Tibial nerve (tissue), 4 donors: ENCODE measurements at regions not wholly inside any gene's neighbourhood (a gene's known extent, or its start where the extent isn't known, plus 50 kb on each side); places are given as distances from the start of the nearest gene placed in this dataset.

Experiments
- DNase-seq, 2 donors: peaks; one replicate each; pipeline ENCODE4 v3.0.0-alpha.2; 2019; ENCODE audit warnings: low spot score in 2 of 2
- H3K27ac ChIP-seq, 4 donors: fragments of 200-600 bp; sonication (generic) in 3 of 4; one replicate each; pipeline ENCODE4 v1.5.1; 2017 to 2019; ENCODE audit warnings: mild to moderate bottlenecking in 1 of 4
- H3K27me3 ChIP-seq, 2 donors: fragments of 200-600 bp; sonication (generic) in 1 of 2; one replicate each; pipeline versions ENCODE4 v1.5.1 to v1.6.0; 2017 to 2019
- H3K36me3 ChIP-seq, 3 donors: fragments of 200-600 bp; sonication (generic); one replicate each; pipeline ENCODE4 v1.5.1; 2018 to 2019
- H3K4me1 ChIP-seq, 4 donors: fragments of 200-600 bp; sonication (generic) in 3 of 4; one replicate each; pipeline ENCODE4 v1.5.1; 2017 to 2019
- H3K4me3 ChIP-seq, 4 donors: fragments of 200-600 bp; sonication (generic) in 3 of 4; one replicate each; pipeline ENCODE4 v1.5.1; 2017 to 2019; ENCODE audit warnings: mild to moderate bottlenecking in 1 of 4, moderate library complexity in 1 of 4
- H3K9me3 ChIP-seq, 4 donors: fragments of 200-600 bp; sonication (generic) in 3 of 4; one replicate each; pipeline ENCODE4 v1.5.1; 2017 to 2019
- EP300 ChIP-seq, 2 donors: sonication (generic); formaldehyde crosslinking; IDR thresholded peaks; one replicate each; pipeline ENCODE4 v1.6.1; 2017; ENCODE audit warnings: antibody characterized with exemption in 2 of 2, mild to moderate bottlenecking in 1 of 2
- POLR2A ChIP-seq, 2 donors: fragments of 450-650 bp; IDR thresholded peaks; one replicate each; pipeline ENCODE4 v1.6.1; 2017; ENCODE audit warnings: antibody characterized with exemption in 2 of 2, mild to moderate bottlenecking in 2 of 2, moderate library complexity in 2 of 2
- WGBS, 2 donors: methylation state at CpG; one replicate each; pipeline ENCODE4 v1.1.5; 2018; 5-methylcytosine and 5-hydroxymethylcytosine counted together
- TF ChIP-seq, protein P1 (sequence below), 5 experiments: fragments of 200-600 bp in 3 of 5; fragments of 450-650 bp in 2 of 5; sonication (generic) in 3 of 5; IDR thresholded peaks; one replicate each; pipeline ENCODE4 v1.5.1; 2016 to 2019; ENCODE audit warnings: antibody characterized with exemption in 5 of 5, mild to moderate bottlenecking in 3 of 5, moderate library complexity in 2 of 5

DNA sequence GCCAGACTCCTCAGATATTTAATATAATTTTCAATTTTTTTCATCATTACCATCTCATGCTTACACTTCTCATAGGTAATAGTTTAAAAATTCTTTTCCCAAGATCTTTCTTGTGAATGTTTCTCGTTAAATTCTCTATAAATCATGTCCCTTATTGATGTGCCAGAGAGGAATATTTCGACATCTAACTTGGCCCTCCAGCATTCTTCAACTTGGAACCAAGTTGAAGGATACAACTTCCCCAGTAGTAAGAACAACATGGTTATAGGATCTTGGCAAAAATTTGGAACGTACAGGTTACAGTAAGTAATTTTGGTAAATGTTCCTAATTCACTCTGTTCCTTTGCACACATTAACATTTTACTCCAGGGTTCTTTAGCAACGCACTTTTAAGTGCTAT lies 731.8 kb downstream of the CDH11 start:
- Histone ChIP-seq H3K27ac (peak overlapping the region in 3 of 4 donors; percentile 68 to 87 (median 80)), H3K4me1 (peaks cover 0 to 30% (median 5%) of the 10 kb centered on the region in 4 donors), H3K4me3 (no peak overlapping the region), H3K36me3 (no peaks in the 10 kb centered on the region), H3K9me3 (no peaks in the 10 kb centered on the region), H3K27me3 (no peaks in the 10 kb centered on the region)
- DNase-seq: no peak
- TF ChIP-seq, protein P1, sequence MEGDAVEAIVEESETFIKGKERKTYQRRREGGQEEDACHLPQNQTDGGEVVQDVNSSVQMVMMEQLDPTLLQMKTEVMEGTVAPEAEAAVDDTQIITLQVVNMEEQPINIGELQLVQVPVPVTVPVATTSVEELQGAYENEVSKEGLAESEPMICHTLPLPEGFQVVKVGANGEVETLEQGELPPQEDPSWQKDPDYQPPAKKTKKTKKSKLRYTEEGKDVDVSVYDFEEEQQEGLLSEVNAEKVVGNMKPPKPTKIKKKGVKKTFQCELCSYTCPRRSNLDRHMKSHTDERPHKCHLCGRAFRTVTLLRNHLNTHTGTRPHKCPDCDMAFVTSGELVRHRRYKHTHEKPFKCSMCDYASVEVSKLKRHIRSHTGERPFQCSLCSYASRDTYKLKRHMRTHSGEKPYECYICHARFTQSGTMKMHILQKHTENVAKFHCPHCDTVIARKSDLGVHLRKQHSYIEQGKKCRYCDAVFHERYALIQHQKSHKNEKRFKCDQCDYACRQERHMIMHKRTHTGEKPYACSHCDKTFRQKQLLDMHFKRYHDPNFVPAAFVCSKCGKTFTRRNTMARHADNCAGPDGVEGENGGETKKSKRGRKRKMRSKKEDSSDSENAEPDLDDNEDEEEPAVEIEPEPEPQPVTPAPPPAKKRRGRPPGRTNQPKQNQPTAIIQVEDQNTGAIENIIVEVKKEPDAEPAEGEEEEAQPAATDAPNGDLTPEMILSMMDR (IDR thresholded peaks at IDR 0.05): no peak
- TF ChIP-seq EP300 (IDR thresholded peaks at IDR 0.05): no peak
- WGBS, 2 donors: 72 to 83% methylated on average over 4 of the region's 4 CpGs

DNA sequence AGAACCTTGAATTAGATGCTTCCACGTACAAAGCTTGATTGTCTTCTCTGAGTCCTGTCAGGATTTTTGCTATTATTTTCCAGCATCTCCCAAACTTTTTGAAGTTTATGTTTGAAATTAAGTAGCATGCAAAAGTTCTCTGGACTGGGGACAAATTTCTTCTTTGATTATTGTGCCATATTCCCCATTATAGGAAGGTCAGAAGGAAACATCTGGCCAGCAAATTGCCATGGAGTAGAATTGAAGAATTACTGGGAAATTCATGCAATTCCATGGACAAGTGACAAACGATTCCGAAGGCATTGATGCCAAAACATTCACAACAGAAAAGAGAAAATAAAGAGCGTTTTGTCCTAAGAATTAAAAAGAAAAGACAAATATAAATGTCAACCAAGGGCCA lies 737.2 kb downstream of the CDH11 start:
- Histone ChIP-seq H3K9me3 (peaks cover 0 to 9% (median 0%) of the 10 kb centered on the region in 4 donors), H3K27ac (peak overlapping the region in 2 of 4 donors; percentile 32 to 51), H3K27me3 (no peaks in the 10 kb centered on the region), H3K36me3 (no peaks in the 10 kb centered on the region), H3K4me1 (peaks cover 0 to 5% (median 0%) of the 10 kb centered on the region in 4 donors), H3K4me3 (no peak overlapping the region)
- TF ChIP-seq EP300 (IDR thresholded peaks at IDR 0.05) (no peak), POLR2A (IDR thresholded peaks at IDR 0.05) (no peak)
- TF ChIP-seq, protein P1 (IDR thresholded peaks at IDR 0.05): no peak
- WGBS, 2 donors: 27 to 31% methylated on average over 4 of the region's 4 CpGs
- DNase-seq: no peak

DNA sequence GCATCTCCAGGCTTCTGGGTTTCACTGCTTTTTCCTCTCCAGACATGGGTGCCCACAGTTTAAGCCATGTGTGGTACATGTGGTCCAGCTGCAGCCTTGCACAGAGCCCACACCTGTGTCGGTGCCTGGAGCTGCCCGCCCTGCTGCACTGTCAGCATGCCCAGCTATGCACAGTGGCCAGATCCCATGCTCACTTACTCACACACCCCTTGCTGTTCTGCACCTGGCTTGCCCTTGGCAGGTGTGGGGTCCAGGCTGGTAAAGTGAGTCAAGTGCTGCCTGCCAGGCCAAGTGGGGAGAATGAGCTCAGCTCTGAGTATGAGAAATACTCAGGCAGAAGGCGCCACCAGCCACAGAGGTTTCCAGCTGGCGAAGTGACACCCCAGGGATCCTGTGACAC lies 739.9 kb downstream of the CDH11 start:
- DNase-seq: no peak
- WGBS, 2 donors: 93 to 99% methylated on average over 3 to 4 of the region's 4 CpGs
- H3K9me3 ChIP-seq: peaks cover 0 to 9% (median 0%) of the 10 kb centered on the region in 4 donors
- TF ChIP-seq POLR2A (IDR thresholded peaks at IDR 0.05) (no peak), EP300 (IDR thresholded peaks at IDR 0.05) (no peak)
- TF ChIP-seq, protein P1 (IDR thresholded peaks at IDR 0.05): no peak
- H3K36me3 ChIP-seq: no peaks in the 10 kb centered on the region
- H3K27ac ChIP-seq: no peak overlapping the region
- H3K4me1 ChIP-seq: peaks cover 0 to 4% (median 0%) of the 10 kb centered on the region in 4 donors
- H3K4me3 ChIP-seq: no peak overlapping the region
- H3K27me3 ChIP-seq: no peaks in the 10 kb centered on the region

DNA sequence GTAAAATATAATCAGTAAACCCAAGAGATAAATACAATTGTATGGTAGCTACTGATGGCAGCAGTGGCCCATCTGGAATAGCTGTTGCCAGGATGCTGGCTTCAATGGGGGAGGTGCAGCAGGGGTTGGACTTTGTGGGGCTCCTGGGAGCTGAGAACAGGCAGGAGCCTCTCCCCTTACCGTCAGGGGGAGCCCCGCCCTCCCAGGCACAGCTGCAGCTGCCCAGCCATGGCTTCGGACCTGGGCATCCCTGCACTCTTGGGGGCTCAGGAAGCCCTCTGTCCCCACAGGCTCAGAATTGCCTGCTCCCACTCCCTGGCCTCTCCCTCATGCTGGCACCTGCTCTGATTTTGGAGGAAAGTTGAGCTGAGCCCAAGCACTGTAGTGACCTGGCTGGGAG lies 741.1 kb downstream of the CDH11 start:
- no peaks in the 10 kb centered on the region for H3K27me3 ChIP-seq
- peaks cover 0 to 9% (median 0%) of the 10 kb centered on the region in 4 donors for H3K9me3 ChIP-seq
- H3K4me1 ChIP-seq: peaks cover 0 to 6% (median 0%) of the 10 kb centered on the region in 4 donors
- no peak for DNase-seq
- no peak overlapping the region for H3K4me3 ChIP-seq
- WGBS, 2 donors: 69 to 82% methylated on average over 3 of the region's 3 CpGs
- TF ChIP-seq POLR2A (IDR thresholded peaks at IDR 0.05) (no peak), EP300 (IDR thresholded peaks at IDR 0.05) (no peak)
- TF ChIP-seq, protein P1 (IDR thresholded peaks at IDR 0.05): no peak
- no peak overlapping the region for H3K27ac ChIP-seq
- no peaks in the 10 kb centered on the region for H3K36me3 ChIP-seq

DNA sequence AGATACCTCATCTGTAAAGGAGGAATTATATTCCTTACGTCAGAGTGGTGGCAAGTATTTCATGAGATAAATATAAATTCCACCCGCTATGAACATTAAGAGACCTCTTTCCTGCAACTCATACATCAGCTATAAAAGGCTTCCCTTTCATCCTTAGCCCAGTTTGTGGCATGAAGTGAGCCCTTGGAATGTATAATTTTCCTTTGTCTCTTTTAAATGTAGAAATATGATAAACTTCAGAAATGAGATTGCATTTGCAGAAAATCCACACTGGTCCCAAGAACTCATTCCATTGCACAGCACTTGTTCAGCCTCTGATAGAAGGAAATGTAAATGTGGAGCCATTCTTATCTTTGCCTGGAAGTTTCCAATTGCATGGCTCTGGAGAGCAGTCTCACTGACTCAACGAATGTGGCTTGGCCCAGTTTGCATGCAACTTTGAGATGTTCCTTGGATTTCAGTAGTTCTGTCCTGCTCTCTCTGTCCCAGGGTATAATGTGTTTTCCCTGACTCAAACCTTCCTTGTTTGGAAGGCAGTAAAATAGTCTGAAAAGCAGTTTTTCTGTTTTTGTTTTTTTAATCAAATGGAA lies 746.4 kb downstream of the CDH11 start:
- Histone ChIP-seq H3K36me3 (no peaks in the 10 kb centered on the region), H3K9me3 (no peaks in the 10 kb centered on the region), H3K4me3 (no peak overlapping the region), H3K4me1 (peaks cover 0 to 6% (median 0%) of the 10 kb centered on the region in 4 donors), H3K27ac (no peak overlapping the region), H3K27me3 (no peaks in the 10 kb centered on the region)
- DNase-seq: no peak
- 60 to 66% methylated on average over 3 of the region's 3 CpGs for WGBS, 2 donors
- TF ChIP-seq EP300 (IDR thresholded peaks at IDR 0.05) (no peak), POLR2A (IDR thresholded peaks at IDR 0.05) (no peak)
- TF ChIP-seq, protein P1 (IDR thresholded peaks at IDR 0.05): no peak
